ENCODE measurements at regions not wholly inside any gene's neighbourhood (a gene's known extent, or its start where the extent isn't known, plus 50 kb on each side); places are given as distances from the start of the nearest gene placed in this dataset.
"Not testable (repeated sequence)": the region's sequence is repeated elsewhere in the genome, so short reads cannot be mapped to it uniquely, and the experiment has no call there.

GRCh38 chrX:122299822-122300221 is 884.3 kb upstream of the GRIA3 start:
- not testable (repeated sequence) for TF ChIP-seq EZH2phosphoT487 (conservative IDR thresholded peaks at IDR 0.05; ENCODE audit: low read length); CTCF (IDR thresholded peaks at IDR 0.05; ENCODE audit: insufficient read depth, low read length, poor library complexity, severe bottlenecking)
